GM21367 (cell line): ENCODE measurements at regions not wholly inside any gene's neighbourhood (a gene's known extent, or its start where the extent isn't known, plus 50 kb on each side); places are given as distances from the start of the nearest gene placed in this dataset.
"Not testable (repeated sequence)": the region's sequence is repeated elsewhere in the genome, so short reads cannot be mapped to it uniquely, and the experiment has no call there.

Experiments used
- ATAC-seq: cut with Tn5 transposase; IDR thresholded peaks from one replicate; pipeline ENCODE4 v1.9.1; 2021; ENCODE audit not compliant: unreplicated experiment

DNA sequence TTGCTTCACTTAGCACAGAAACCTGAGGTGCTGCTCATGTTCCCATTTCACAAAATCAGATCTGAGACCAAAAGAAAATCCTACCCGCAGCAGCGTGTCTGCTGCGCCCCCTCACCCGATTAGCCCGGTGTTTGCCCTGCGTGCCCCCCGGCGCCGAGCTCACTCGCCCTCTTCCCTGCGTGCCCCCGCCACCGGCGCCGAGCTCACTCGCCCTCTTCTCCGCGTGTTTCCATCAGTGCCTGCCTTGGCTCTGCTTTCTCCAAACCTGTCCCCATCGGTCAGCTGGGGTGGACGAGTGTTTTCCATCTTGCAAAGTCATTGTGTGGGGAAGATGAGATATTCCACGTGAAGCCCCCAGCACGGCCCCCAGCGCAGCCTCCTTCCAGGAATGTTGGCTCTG, 225.3 kb upstream of the PITRM1 start:
- no peak for ATAC-seq

DNA sequence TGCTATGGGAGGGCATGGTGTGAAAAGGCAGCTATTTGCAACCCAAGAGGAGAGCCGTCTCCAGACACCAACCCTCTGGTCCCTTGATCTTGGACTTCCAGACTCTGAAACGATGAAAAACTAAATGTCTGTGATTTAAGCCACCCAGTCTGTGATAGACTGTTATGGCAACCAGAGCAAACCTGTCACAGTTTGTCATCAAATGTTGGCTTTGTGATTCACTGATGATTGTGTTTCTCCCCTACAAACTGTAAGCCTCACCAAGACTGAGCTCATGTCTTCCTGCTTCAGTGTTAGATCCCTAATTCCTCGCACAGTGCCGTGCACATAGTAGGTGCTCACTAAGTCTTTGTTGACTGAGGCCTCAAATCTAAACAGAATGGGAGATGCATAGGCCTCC, 224.6 kb upstream of the PITRM1 start:
- ATAC-seq: no peak

DNA sequence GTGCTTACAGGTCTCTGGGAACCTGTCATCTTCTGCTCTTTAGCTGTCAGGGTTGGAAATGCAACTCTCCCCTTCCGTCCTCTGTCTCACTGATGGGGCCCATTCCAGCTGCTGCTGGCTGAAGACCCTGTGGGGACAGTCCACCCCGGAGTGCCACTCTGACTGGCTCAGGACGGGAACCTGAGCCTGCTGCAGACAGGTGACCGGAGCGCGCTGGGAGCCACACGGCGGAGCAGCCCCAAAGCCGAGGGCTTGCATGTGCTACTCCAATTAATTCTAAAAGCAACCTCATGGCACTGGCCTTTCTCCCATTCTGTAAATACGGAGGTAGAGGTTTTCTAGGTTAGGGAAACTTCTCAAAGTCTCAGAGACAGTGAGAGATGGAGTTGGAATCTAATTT, 223.5 kb upstream of the PITRM1 start:
- ATAC-seq: no peak

DNA sequence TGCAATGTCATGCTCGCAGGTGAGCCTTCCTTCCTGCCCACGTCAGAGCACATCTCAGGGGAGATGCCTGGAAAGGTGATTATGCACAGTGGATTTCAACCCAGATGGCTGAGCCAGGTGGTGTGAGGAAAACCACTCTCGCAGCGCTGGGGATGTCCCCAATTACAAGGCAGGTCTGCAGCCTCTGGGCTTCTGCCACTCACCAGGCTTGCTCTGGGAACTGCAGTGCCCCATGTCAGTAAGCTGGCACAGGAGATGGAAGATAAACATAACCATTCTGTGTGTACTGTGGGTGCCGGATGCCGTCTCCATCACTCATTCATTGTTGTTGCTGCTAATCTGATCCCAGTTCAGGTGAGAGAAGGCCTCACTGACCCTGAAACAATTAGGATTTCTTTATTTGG, 222.9 kb upstream of the PITRM1 start:
- no peak for ATAC-seq

GRCh38 chr10:3395041-3395440, 222.5 kb upstream of the PITRM1 start:
- no peak for ATAC-seq

DNA sequence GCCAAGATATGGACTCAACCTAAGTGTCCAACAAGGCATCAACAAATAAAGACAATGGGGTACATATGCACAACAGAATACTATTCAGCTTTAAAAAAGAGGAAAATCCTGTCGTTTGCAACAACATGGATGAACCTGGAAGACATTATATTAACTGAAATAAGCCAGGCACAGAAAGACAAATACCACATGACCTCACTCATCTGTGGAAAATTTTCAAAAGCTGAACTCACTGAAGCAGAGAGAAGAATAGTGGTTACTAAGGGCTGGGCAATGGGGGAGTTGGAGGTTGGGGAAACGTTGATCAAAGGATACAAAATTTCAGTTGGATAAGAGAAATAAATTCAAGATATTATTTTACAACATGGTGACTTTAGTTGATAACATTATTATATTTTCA, 221.4 kb upstream of the PITRM1 start:
- no peak for ATAC-seq

GRCh38 chr10:3391657-3392056, 219.1 kb upstream of the PITRM1 start:
- no peak for ATAC-seq

GRCh38 chr10:3389130-3389529, 216.5 kb upstream of the PITRM1 start:
- no peak for ATAC-seq

DNA sequence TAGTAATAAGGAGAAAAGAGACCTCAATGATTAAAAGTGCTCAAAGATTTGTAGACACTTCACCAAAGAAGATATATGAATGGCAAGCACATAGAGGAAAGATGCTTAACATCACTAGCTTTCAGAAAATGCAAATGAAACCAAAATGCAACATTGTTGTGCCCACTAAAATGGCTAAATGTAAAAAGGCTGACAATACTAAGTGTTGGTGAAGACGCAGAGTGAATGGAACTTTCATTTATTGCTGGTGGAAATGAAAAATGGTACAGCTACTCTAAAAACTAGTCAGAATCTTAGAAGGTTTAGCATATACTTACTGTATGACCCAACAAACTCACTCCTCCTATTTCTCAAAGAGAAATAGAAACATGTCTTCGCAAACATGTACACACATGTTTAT, 212.9 kb upstream of the PITRM1 start:
- no peak for ATAC-seq

GRCh38 chr10:3382092-3382491, 209.5 kb upstream of the PITRM1 start:
- no peak for ATAC-seq

DNA sequence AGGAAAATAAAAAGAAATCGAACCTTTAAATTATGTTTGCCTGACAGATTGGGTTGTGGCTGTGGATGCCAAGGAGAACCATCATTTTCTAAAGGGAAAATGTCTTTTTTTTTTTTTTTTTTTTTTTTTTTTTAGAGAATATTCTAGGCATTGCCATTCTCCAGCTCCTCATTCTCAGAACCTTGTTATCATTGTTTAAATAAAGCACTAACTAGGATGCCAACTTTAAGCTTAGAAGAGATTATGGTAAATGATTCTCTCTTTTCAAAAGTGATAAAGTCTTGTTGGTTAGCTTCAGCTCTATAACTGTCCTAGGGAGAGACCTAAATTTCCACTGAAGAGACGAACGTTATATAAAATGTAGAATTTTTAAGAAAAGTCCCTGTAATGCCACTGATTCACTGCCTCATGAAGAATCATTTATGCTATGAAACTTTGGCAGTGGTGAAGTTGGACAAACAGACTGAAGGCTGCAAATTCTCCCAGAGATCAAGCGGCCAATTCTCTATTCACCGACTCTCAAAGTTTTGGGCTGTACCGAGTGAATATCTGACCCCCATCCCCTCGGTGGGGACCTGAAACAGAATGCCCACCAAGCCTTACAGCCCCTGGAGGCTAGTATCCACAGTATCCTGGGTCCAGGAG, 207.9 kb upstream of the PITRM1 start:
- no peak for ATAC-seq

- no peak for ATAC-seq
Observed at GRCh38 chr10:3376631-3377030, 204.0 kb upstream of the PITRM1 start.

- ATAC-seq: no peak
Observed at GRCh38 chr10:3375505-3375904, 202.9 kb upstream of the PITRM1 start.

- no peak for ATAC-seq
Observed at GRCh38 chr10:3374914-3375313, 202.3 kb upstream of the PITRM1 start.

- ATAC-seq: not testable (repeated sequence)
Observed at GRCh38 chr10:3373374-3374027, 200.9 kb upstream of the PITRM1 start.

DNA sequence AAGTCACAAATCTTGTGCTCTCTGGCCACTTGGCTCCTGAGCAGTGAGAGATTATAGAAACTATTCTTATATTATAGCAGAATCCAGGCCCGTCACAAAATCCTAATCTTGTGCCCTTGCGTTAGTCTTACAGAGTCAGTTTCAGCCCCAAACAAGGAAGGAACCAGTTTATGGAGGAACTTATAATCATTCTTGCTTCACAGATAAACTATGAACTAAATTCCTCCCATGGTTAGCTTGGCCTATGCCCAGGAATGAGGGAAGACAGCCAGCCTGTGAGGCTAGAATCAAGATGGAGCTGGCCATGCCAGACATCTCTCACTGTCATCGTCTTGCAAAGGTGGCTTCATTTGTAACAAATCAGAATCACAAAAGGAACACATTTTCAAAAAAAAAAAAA, 199.7 kb upstream of the PITRM1 start:
- no peak for ATAC-seq

- ATAC-seq: not testable (repeated sequence)
Observed at GRCh38 chr10:3371624-3372023, 199.0 kb upstream of the PITRM1 start.

GRCh38 chr10:3366735-3367405, 194.3 kb upstream of the PITRM1 start:
- ATAC-seq: no peak

DNA sequence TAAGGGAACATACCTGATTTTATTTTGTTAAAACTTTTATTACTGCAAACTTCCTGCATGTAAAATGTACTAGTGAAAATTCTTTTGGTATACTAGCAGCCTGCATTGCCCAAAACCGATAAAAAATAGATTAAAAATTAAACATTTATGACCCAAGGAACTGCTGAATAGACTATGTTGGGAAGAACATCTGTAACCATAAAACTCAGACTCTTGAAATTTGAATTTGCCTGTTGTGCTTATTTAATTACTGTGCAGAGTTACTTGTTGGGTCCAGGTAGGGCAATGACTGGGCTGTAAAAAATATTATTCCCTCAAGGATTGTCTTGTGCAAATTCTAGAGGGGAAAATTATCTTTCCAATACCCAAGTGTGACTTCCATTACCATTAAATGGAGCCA, 193.5 kb upstream of the PITRM1 start:
- no peak for ATAC-seq

DNA sequence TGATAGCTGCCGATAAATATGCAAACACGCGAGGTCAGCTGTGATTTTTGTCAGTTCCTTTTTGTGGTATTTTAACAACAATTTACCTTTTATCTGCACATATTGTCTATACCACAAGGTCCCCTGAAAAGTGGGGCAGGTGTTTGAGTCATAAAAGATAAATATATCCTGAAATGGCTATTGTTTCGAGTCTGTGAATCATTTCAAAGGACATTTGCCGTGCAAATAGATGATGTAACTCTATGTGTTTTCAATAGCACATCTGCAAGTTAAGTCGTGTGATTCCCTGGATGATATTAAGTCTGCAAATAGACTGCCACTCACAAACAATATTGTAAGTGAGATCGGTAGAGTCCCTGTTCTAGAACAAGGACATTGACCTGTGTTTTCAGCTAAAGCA, 193.0 kb upstream of the PITRM1 start:
- no peak for ATAC-seq

DNA sequence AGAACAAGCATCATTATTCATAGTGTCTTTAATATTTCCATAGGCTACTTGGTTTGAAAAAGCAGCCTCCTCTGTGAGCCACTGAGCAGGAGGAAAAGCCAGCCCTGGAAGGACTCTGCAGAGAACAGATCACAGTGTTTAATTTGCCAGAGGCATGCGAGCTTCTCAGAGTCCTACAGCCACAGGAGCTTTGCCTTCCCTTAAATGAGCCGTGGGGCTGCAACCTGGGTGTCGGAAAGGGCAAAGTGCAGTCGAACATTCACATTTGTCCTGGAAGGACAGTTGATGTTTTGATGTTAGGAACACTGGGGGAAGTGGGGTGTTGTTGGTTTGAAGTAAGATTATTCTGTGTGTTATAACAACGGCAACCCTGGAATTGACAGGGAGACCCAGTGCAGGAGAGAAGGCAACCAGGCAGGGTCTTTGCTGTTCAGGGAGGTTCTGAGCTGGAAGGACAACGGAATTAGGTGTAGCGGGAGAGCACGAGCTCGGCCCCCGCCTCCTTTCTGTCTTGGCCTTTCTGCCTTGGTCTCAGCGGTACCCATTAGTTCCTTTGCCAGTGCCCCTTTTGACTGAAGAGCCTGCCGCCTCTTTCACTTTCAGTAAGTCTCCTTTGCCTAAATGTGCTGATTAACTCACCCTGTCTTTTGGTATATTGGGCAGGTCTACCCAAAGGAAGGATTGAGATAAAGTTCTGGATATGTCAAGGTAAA, 192.3 kb upstream of the PITRM1 start:
- ATAC-seq: no peak
